ENCODE measurements at regions not wholly inside any gene's neighbourhood (a gene's known extent, or its start where the extent isn't known, plus 50 kb on each side); places are given as distances from the start of the nearest gene placed in this dataset.

GRCh38 chr4:60129740-60130139 lies 1070.4 kb upstream of the ADGRL3 start (continued):
- TF ChIP-seq CHD7 (IDR thresholded peaks at IDR 0.05; ENCODE audit: insufficient replicate concordance, low read length) (no peak), EZH2 (IDR thresholded peaks at IDR 0.05; ENCODE audit: low read depth, low read length, severe bottlenecking) (no peak), SP1 (IDR thresholded peaks at IDR 0.05; ENCODE audit: low read depth, low read length) (no peak), SUZ12 (IDR thresholded peaks at IDR 0.05; ENCODE audit: low read length) (no peak), ATF2 (IDR thresholded peaks at IDR 0.05; ENCODE audit: low read length) (no peak), RFX5 (IDR thresholded peaks at IDR 0.05; ENCODE audit: borderline replicate concordance, low read depth, low read length) (no peak), SRF (IDR thresholded peaks at IDR 0.05; ENCODE audit: low read depth, low read length) (no peak), RAD21 (IDR thresholded peaks at IDR 0.05 in 1 of 2, conservative IDR thresholded peaks at IDR 0.05 in 1 of 2; ENCODE audit: low read depth in 2 of 2, low read length in 2 of 2) (no peak)
